NCI-H526 (cell line): ENCODE measurements at regions not wholly inside any gene's neighbourhood (a gene's known extent, or its start where the extent isn't known, plus 50 kb on each side); places are given as distances from the start of the nearest gene placed in this dataset.

Experiments
- DNase-seq, 2 experiments: peaks; one replicate each; lab custom pipeline; 2025; lab: John Stamatoyannopoulos, UW

GRCh38 chr12:115355301-115355700 is 671.3 kb upstream of the TBX3 start:
- no peak for DNase-seq

- DNase-seq = no peak
These were observed 670.3 kb upstream of the TBX3 start for GRCh38 chr12:115354007-115354890.

- DNase-seq = no peak
These were observed 669.5 kb upstream of the TBX3 start for GRCh38 chr12:115353467-115353866.

GRCh38 chr12:115351514-115352077 is 667.6 kb upstream of the TBX3 start:
- no peak for DNase-seq

- no peak for DNase-seq
These were observed 665.7 kb upstream of the TBX3 start for GRCh38 chr12:115349711-115350110.

GRCh38 chr12:115348301-115348700 is 664.3 kb upstream of the TBX3 start:
- no peak for DNase-seq

- DNase-seq = no peak
These were observed 659.6 kb upstream of the TBX3 start for GRCh38 chr12:115343601-115344000.

GRCh38 chr12:115343008-115343407 is 659.0 kb upstream of the TBX3 start:
- no peak for DNase-seq

- no peak for DNase-seq
These were observed 657.5 kb upstream of the TBX3 start for GRCh38 chr12:115341442-115341841.

- no peak for DNase-seq
These were observed 654.8 kb upstream of the TBX3 start for GRCh38 chr12:115338566-115339294.

GRCh38 chr12:115337693-115338543 is 653.9 kb upstream of the TBX3 start:
- DNase-seq = no peak

- DNase-seq = no peak
These were observed 652.5 kb upstream of the TBX3 start for GRCh38 chr12:115336506-115336905.

GRCh38 chr12:115335594-115335993 is 651.6 kb upstream of the TBX3 start:
- DNase-seq = no peak

- no peak for DNase-seq
These were observed 651.1 kb upstream of the TBX3 start for GRCh38 chr12:115335048-115335447.

GRCh38 chr12:115332945-115333344 is 649.0 kb upstream of the TBX3 start:
- no peak for DNase-seq

GRCh38 chr12:115325858-115326257 is 641.9 kb upstream of the TBX3 start:
- no peak for DNase-seq

GRCh38 chr12:115324949-115325593 is 641.1 kb upstream of the TBX3 start:
- no peak for DNase-seq

GRCh38 chr12:115323223-115323905 is 639.4 kb upstream of the TBX3 start:
- DNase-seq = no peak

GRCh38 chr12:115322275-115322674 is 638.3 kb upstream of the TBX3 start:
- DNase-seq = no peak

- no peak for DNase-seq
These were observed 637.0 kb upstream of the TBX3 start for GRCh38 chr12:115320967-115321366.

GRCh38 chr12:115320451-115320850 is 636.5 kb upstream of the TBX3 start:
- DNase-seq = no peak
